CD14-positive monocyte (primary cell): ENCODE measurements at regions not wholly inside any gene's neighbourhood (a gene's known extent, or its start where the extent isn't known, plus 50 kb on each side); places are given as distances from the start of the nearest gene placed in this dataset.

ENCODE experiments used
- DNase-seq, 3 donors: peaks; one replicate each; pipeline ENCODE4 v3.0.0-alpha.2; 2011 to 2022
- H2AFZ ChIP-seq: 2 replicates; pipeline ENCODE4 v1.6.0; 2012; ENCODE audit warnings: mild to moderate bottlenecking, low read depth, low read length, inconsistent platforms; ENCODE audit not compliant: insufficient read depth, poor library complexity, severe bottlenecking
- H3K27ac ChIP-seq, 2 donors: 1 replicate in 1 of 2; 2 replicates in 1 of 2; pipeline ENCODE4 v1.5.1; 2012 to 2013; ENCODE audit warnings: low read length in 2 of 2, control low read depth in 1 of 2, inconsistent platforms in 1 of 2, low read depth in 1 of 2, mild to moderate bottlenecking in 1 of 2
- H3K27me3 ChIP-seq, 2 donors: one replicate each; pipeline versions ENCODE4 v1.6.0 to v1.6.1; 2011 to 2013; ENCODE audit warnings: low read length in 2 of 2; ENCODE audit not compliant: control insufficient read depth in 2 of 2, insufficient read depth in 2 of 2
- H3K36me3 ChIP-seq, 2 donors: replicated peaks in 1 of 2; 1 replicate in 1 of 2; 2 replicates in 1 of 2; pipeline versions ENCODE4 v1.5.1 to v1.6.1; 2012 to 2013; ENCODE audit warnings: low read length in 2 of 2, control low read depth in 1 of 2, inconsistent platforms in 1 of 2, mild to moderate bottlenecking in 1 of 2; ENCODE audit not compliant: insufficient read depth in 2 of 2, control insufficient read depth in 1 of 2
- H3K4me1 ChIP-seq, 2 donors: 1 replicate in 1 of 2; 2 replicates in 1 of 2; pipeline versions ENCODE4 v1.5.1 to v1.6.1; 2012 to 2013; ENCODE audit warnings: low read length in 2 of 2, control low read depth in 1 of 2, inconsistent platforms in 1 of 2, mild to moderate bottlenecking in 1 of 2, moderate library complexity in 1 of 2; ENCODE audit not compliant: insufficient read depth in 2 of 2, control insufficient read depth in 1 of 2
- H3K4me2 ChIP-seq: replicated peaks from 2 replicates; pipeline ENCODE3; 2012; ENCODE audit warnings: low read length, moderate library complexity, mild to moderate bottlenecking; ENCODE audit not compliant: poor library complexity, severe bottlenecking; ENCODE audit errors: extremely low read depth
- H3K4me3 ChIP-seq, 3 experiments: fragments of 200-600 bp in 1 of 3; sonication (generic) in 1 of 3; replicated peaks in 1 of 3; 1 replicate in 2 of 3; 2 replicates in 1 of 3; pipeline ENCODE4 v1.5.1; 2011 to 2013; ENCODE audit warnings: low read length in 3 of 3, mild to moderate bottlenecking in 3 of 3, control low read depth in 2 of 3, low read depth in 2 of 3, inconsistent platforms in 1 of 3, moderate library complexity in 1 of 3
- H3K79me2 ChIP-seq: 2 replicates; pipeline ENCODE4 v1.6.0; 2012; ENCODE audit warnings: mild to moderate bottlenecking, control low read depth, inconsistent platforms, low read length, moderate library complexity; ENCODE audit not compliant: insufficient read depth
- H3K9ac ChIP-seq: 2 replicates; pipeline ENCODE4 v1.6.0; 2017; ENCODE audit warnings: low read length, mild to moderate bottlenecking; ENCODE audit not compliant: insufficient read depth, poor library complexity, severe bottlenecking
- H3K9me3 ChIP-seq, 2 donors: replicated peaks in 1 of 2; 1 replicate in 1 of 2; 2 replicates in 1 of 2; pipeline versions ENCODE4 v1.5.1 to v1.6.1; 2012 to 2013; ENCODE audit warnings: low read length in 2 of 2, control low read depth in 1 of 2; ENCODE audit not compliant: control insufficient read depth in 1 of 2, insufficient read depth in 1 of 2
- H4K20me1 ChIP-seq: 2 replicates; pipeline ENCODE4 v1.6.0; 2012; ENCODE audit warnings: mild to moderate bottlenecking, low read length, control low read depth, moderate library complexity; ENCODE audit not compliant: insufficient read depth
- H3K27ac Mint-ChIP-seq, 7 donors: one replicate each; pipeline ENCODE4 v1.8.0; 2020; ENCODE audit warnings: mild to moderate bottlenecking in 7 of 7, mixed read lengths in 7 of 7, moderate library complexity in 6 of 7, inconsistent platforms in 2 of 7
- H3K27me3 Mint-ChIP-seq, 3 donors: one replicate each; pipeline ENCODE4 v1.8.0; 2021 to 2022; ENCODE audit warnings: low read depth in 3 of 3, mild to moderate bottlenecking in 3 of 3, mixed read lengths in 3 of 3, moderate library complexity in 3 of 3, inconsistent platforms in 1 of 3
- H3K36me3 Mint-ChIP-seq, 2 donors: one replicate each; pipeline ENCODE4 v1.8.0; 2020; ENCODE audit warnings: mixed read lengths in 2 of 2, inconsistent platforms in 1 of 2, mild to moderate bottlenecking in 1 of 2
- H3K4me1 Mint-ChIP-seq: one replicate; pipeline ENCODE4 v1.8.0; 2020; ENCODE audit warnings: mild to moderate bottlenecking, mixed read lengths
- H3K4me3 Mint-ChIP-seq, 2 donors: one replicate each; pipeline ENCODE4 v1.8.0; 2020; ENCODE audit warnings: mild to moderate bottlenecking in 2 of 2, mixed read lengths in 2 of 2, moderate library complexity in 1 of 2
- H3K9me3 Mint-ChIP-seq, 7 donors: one replicate each; pipeline ENCODE4 v1.8.0; 2020 to 2022; ENCODE audit warnings: mixed read lengths in 7 of 7, mild to moderate bottlenecking in 6 of 7, moderate library complexity in 6 of 7, inconsistent platforms in 2 of 7
- WGBS: methylation state at CpG from one replicate; pipeline ENCODE4 v1.1.5; 2013; ENCODE audit warnings: missing lambda C conversion rate; ENCODE audit not compliant: insufficient coverage; 5-methylcytosine and 5-hydroxymethylcytosine counted together
- intact Hi-C, 2 donors: fragments of 100-400 bp; cut with micrococcal nuclease; formaldehyde crosslinking; loops; one replicate each; pipeline versions ENCODE4 v1.15.0 to v1.15.1; 2023
- TF ChIP-seq, protein P1 (sequence below): fragments of 200-600 bp; IDR thresholded peaks from one replicate; pipeline ENCODE4 v1.8.0; 2022; ENCODE audit warnings: antibody characterized with exemption, mild to moderate bottlenecking

DNA sequence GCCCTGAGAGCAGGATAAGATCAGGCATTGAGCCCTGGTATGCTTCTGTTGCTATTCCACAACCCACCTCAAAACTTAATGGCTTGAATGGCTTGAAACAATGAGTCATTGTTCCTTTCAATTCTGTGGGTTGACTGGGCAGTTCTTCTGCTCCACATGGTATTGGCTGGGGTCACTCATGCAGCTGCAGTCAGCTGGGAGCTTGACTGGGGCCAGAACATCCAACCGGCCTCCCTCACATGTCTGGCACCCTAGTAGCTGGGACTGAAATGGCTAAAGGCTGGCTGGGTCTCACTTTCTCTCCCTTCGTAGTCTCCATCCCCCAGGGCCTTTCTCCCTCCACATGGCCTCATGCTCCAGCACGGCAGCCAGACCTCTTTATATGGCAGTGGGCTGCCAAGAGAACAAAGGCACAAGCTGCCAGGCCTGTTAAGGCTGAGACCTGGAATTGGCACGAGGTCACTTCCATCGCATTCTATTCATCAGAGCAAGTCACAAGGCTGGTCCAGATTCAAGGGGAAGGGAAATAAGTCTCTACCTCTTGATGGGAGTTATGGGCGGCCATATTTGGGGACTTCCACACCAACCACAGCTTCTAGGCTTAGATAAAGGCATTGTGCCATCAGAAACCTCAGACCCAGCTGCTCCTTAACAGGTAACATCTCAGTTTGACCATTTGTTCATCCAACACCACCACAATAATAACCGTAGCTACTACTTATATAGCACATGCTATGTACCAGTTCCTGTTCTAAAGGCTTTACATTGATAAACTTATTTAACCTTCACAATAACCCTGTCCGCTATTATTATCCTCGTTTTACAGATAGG is 159.7 kb upstream of the ATP6AP2 start:
- Histone ChIP-seq H3K27me3 (no peaks in the 10 kb centered on the region), H2AFZ (no peak overlapping the region), H3K9ac (no peak overlapping the region), H3K9me3 (no peaks in the 10 kb centered on the region), H3K4me2 (no peak overlapping the region), H3K27ac (no peak overlapping the region), H3K4me1 (peaks cover 34 to 45% of the 10 kb centered on the region in 2 donors), H3K4me3 (no peak overlapping the region), H3K79me2 (no peaks in the 10 kb centered on the region), H3K36me3 (no peaks in the 10 kb centered on the region), H4K20me1 (no peaks in the 10 kb centered on the region)
- intact Hi-C loops = no loop called here
- WGBS = 100% methylated on average over 1 of the region's 9 CpGs
- H3K27me3 Mint-ChIP-seq = peaks cover 2 to 4% (median 3%) of the 10 kb centered on the region in 3 donors
- H3K4me1 Mint-ChIP-seq = peaks cover 34% of the 10 kb centered on the region
- H3K9me3 Mint-ChIP-seq = peaks cover 0 to 3% (median 1%) of the 10 kb centered on the region in 7 donors
- DNase-seq = no peak
- TF ChIP-seq, protein P1, sequence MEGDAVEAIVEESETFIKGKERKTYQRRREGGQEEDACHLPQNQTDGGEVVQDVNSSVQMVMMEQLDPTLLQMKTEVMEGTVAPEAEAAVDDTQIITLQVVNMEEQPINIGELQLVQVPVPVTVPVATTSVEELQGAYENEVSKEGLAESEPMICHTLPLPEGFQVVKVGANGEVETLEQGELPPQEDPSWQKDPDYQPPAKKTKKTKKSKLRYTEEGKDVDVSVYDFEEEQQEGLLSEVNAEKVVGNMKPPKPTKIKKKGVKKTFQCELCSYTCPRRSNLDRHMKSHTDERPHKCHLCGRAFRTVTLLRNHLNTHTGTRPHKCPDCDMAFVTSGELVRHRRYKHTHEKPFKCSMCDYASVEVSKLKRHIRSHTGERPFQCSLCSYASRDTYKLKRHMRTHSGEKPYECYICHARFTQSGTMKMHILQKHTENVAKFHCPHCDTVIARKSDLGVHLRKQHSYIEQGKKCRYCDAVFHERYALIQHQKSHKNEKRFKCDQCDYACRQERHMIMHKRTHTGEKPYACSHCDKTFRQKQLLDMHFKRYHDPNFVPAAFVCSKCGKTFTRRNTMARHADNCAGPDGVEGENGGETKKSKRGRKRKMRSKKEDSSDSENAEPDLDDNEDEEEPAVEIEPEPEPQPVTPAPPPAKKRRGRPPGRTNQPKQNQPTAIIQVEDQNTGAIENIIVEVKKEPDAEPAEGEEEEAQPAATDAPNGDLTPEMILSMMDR = no peak
- H3K4me3 Mint-ChIP-seq = no peak overlapping the region
- H3K36me3 Mint-ChIP-seq = no peaks in the 10 kb centered on the region
- peak overlapping the region in 1 of 7 donors; percentile 10 for H3K27ac Mint-ChIP-seq

DNA sequence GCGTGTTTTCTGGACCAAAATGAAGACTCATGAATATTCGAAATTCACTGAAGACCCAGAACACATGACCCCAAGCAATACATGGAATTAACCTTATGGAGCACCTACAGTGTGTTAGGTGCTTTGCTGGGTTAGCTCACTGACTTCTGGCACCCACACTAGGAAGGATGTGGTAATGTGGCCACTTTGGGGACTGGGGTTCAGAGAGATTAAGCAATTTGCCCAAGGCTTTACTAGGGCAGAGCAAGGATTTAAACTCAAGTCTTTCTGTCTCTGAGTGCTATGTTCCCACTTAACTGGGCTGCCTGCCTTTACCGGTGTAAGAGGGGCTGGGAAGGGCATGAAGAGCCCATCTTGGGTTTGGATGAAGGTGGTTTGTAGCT is 162.0 kb upstream of the ATP6AP2 start:
- H3K27ac ChIP-seq = no peak overlapping the region
- H3K4me1 ChIP-seq = peaks cover 33 to 36% of the 10 kb centered on the region in 2 donors
- H4K20me1 ChIP-seq = no peaks in the 10 kb centered on the region
- H3K27me3 Mint-ChIP-seq = peaks cover 3 to 14% (median 3%) of the 10 kb centered on the region in 3 donors
- H3K4me3 Mint-ChIP-seq = no peak overlapping the region
- TF ChIP-seq, protein P1 = no peak
- H3K9ac ChIP-seq = no peak overlapping the region
- peaks cover 0 to 3% (median 0%) of the 10 kb centered on the region in 7 donors for H3K9me3 Mint-ChIP-seq
- H3K4me3 ChIP-seq = no peak overlapping the region
- peak overlapping the region in 2 of 7 donors; percentile 42 to 86 for H3K27ac Mint-ChIP-seq
- peak overlapping the region; percentile 5 for H3K4me2 ChIP-seq
- no peaks in the 10 kb centered on the region for H3K27me3 ChIP-seq
- H3K79me2 ChIP-seq = no peaks in the 10 kb centered on the region
- no CpG with 5 or more reads among the region's 3 CpGs for WGBS
- H3K36me3 ChIP-seq = no peaks in the 10 kb centered on the region
- H3K4me1 Mint-ChIP-seq = peaks cover 26% of the 10 kb centered on the region
- no peaks in the 10 kb centered on the region for H3K9me3 ChIP-seq
- peak overlapping the region; percentile 6 for H2AFZ ChIP-seq
- peak in 1 of 3 donors; percentile 21 for DNase-seq
- no peaks in the 10 kb centered on the region for H3K36me3 Mint-ChIP-seq
- intact Hi-C loops = no loop called here
